IPS-20b (cell line): ENCODE measurements at regions not wholly inside any gene's neighbourhood (a gene's known extent, or its start where the extent isn't known, plus 50 kb on each side); places are given as distances from the start of the nearest gene placed in this dataset.
"Not testable (repeated sequence)": the region's sequence is repeated elsewhere in the genome, so short reads cannot be mapped to it uniquely, and the experiment has no call there.

Experiments
- H3K27ac ChIP-seq: one replicate; pipeline ENCODE4 v1.5.1; 2013; ENCODE audit warnings: low read length
- H3K27me3 ChIP-seq: 2 replicates; pipeline ENCODE4 v1.6.1; 2013; ENCODE audit warnings: mild to moderate bottlenecking, low read length, inconsistent platforms; ENCODE audit not compliant: insufficient read depth
- H3K36me3 ChIP-seq: 2 replicates; pipeline ENCODE4 v1.6.1; 2013; ENCODE audit warnings: low read depth, mild to moderate bottlenecking, inconsistent platforms, low read length, moderate library complexity; ENCODE audit not compliant: insufficient read depth
- H3K4me1 ChIP-seq: 2 replicates; pipeline ENCODE4 v1.6.1; 2013; ENCODE audit warnings: mild to moderate bottlenecking, control low read depth, inconsistent platforms, low read length, moderate library complexity; ENCODE audit not compliant: insufficient read depth
- H3K4me3 ChIP-seq: 2 replicates; pipeline ENCODE4 v1.5.1; 2013; ENCODE audit warnings: mild to moderate bottlenecking, low read length, inconsistent platforms
- H3K9ac ChIP-seq: 2 replicates; pipeline ENCODE4 v1.6.1; 2013; ENCODE audit warnings: low read depth, mild to moderate bottlenecking, inconsistent platforms, low read length, moderate library complexity
- H3K9me3 ChIP-seq: 2 replicates; pipeline ENCODE4 v1.6.1; 2013; ENCODE audit warnings: mild to moderate bottlenecking, low read depth, low read length, inconsistent platforms; ENCODE audit not compliant: insufficient read depth

DNA sequence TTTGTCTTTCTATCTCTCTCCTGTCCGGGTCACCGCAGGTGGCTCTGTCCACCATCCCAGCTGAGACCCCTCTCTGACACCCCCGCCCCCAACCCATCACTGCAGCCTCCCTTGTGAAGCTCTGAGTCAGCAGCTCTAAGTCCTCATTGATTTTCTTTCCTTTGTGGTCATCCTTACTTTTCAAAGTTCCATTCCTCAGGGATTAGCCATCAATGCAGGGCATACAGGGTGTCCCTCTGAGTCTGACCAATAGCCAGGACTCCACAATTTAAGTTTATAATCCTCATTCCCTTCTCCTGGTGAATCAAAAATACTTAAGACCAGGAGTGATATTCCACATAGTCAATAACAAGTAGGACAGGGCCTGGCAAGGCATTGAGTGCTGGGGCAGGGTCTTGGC lies 333.3 kb upstream of the CNR1 start:
- Histone ChIP-seq H3K9ac (no peak overlapping the region), H3K4me1 (no peaks in the 10 kb centered on the region; the same call in 1 of the 2 replicates), H3K9me3 (no peaks in the 10 kb centered on the region), H3K27me3 (no peaks in the 10 kb centered on the region), H3K27ac (no peak overlapping the region), H3K4me3 (no peak overlapping the region), H3K36me3 (no peaks in the 10 kb centered on the region)

DNA sequence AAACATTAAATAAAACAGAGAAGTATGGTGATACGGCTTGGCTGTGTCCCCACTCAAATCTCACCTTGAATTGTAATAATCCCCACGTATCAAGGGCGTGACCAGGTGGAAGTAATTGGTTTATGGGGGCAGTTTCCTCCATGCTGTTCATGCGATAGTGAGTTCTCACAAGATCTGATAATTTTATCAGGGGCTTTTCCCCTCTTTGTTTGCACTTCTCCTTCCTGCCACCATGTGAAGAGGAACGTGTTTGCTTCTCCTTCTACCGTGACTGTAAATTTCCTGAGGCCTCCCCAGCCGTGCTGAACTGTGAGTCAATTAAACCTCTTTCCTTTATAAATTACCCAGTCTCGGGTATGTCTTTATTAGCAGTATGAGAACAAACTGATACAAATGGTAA lies 331.3 kb upstream of the CNR1 start:
- not testable (repeated sequence) for H3K4me3 ChIP-seq, H3K27me3 ChIP-seq, H3K9me3 ChIP-seq, H3K4me1 ChIP-seq, H3K9ac ChIP-seq, H3K27ac ChIP-seq, H3K36me3 ChIP-seq

DNA sequence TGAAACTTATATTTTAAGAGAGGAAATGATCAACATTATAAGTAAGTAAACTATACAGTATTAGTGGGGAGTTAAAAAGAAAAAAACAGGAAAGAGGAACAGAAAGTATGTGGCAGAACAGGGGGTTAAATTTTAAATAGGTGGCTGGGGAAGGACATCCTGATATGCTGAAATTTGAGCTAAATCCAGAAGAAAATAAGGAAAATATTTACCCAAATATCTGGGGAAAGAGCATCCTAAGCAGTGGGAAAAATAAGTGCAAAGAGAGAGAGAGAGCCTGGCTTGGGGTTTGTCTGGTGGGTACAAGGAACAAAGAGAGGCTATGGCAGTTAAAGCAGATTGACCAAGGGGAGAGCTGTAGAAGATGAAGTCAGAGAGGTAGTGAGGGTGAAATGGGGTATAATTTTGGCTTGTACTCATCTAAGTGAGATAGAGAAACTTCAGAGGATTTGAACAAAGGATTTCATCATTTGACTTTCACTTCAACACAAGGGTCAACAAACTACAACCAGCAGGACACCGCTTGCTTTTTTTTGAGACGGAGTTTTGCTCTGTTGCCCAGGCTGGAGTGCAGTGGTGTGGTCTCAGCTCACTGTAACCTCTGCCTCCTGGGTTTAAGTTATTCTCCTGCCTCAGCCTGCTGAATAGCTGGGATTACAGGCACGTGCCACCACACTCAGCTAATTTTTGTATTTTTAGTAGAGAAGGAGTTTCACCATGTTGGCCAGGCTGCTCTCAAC lies 328.4 kb upstream of the CNR1 start:
- H3K4me1 ChIP-seq, result no peaks in the 10 kb centered on the region; the same call in 1 of the 2 replicates
- H3K27ac ChIP-seq, result no peak overlapping the region
- H3K36me3 ChIP-seq, result no peaks in the 10 kb centered on the region
- H3K9me3 ChIP-seq, result no peaks in the 10 kb centered on the region
- H3K27me3 ChIP-seq, result no peaks in the 10 kb centered on the region
- H3K9ac ChIP-seq, result no peak overlapping the region
- no peak overlapping the region for H3K4me3 ChIP-seq

DNA sequence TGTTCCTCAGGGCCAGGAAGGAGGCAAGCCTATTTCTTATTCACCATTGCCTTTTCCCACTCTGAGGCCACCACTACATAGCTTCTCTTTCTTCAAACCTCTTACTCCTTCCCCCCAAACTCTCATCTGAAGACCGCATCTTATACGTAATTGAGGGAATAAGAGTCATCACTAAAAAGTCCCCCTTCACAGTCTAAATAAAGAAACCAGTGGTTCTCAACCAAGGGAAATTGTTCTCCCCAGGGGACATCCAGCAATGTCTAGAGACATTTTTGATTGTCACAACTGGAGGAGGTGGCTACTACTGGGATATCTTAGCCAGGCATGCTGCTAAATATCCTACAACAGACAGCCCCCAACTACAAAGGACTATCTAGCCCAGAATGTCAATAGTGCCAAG lies 327.6 kb upstream of the CNR1 start:
- Histone ChIP-seq H3K9me3 (no peaks in the 10 kb centered on the region), H3K27ac (no peak overlapping the region), H3K36me3 (no peaks in the 10 kb centered on the region), H3K27me3 (no peaks in the 10 kb centered on the region), H3K4me1 (no peaks in the 10 kb centered on the region; the same call in 1 of the 2 replicates), H3K9ac (no peak overlapping the region), H3K4me3 (no peak overlapping the region)

DNA sequence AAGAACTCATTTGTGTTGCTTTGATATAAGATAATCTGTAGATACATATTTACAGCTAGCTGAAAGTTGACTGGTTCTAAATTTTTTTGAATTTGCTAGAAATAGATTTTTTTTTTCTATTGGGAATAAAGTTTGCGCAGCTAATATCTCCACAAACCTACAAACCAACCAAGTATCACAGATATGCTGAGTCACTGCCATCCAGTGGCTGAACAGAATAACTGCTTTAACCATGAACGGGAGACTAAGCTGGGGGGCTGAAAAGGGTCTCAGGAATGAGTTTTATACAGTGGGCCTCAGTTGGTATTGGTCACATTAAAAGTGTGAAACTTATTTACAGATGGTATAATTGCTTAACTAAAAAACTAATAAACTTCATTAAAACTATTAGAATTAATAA lies 326.7 kb upstream of the CNR1 start:
- Histone ChIP-seq H3K9ac (no peak overlapping the region), H3K4me3 (no peak overlapping the region), H3K27me3 (no peaks in the 10 kb centered on the region)

DNA sequence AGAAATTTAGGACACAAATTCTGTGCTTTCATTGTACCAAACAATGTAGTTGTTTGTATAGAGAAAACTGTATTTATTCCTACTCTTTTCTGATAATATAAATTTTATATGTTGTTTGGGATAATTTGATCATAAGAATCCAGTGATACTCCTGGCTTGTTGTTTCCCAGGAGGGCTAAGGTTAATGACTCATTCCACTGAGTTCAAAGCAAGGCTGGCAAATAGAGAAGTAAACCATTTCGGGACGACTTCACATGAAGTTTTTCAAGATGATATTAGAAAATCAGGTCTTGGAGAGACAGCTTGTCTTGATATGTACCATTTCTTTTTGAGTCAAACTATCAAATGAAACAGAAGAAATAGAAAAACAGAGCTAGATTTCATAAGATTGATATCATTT lies 326.1 kb upstream of the CNR1 start:
- Histone ChIP-seq H3K36me3 (no peaks in the 10 kb centered on the region), H3K9ac (no peak overlapping the region), H3K27ac (no peak overlapping the region), H3K4me3 (no peak overlapping the region), H3K4me1 (no peaks in the 10 kb centered on the region; the same call in 1 of the 2 replicates), H3K9me3 (no peaks in the 10 kb centered on the region), H3K27me3 (no peaks in the 10 kb centered on the region)

More for the DNA sequence above, 326.7 kb upstream of the CNR1 start:
- H3K4me1 ChIP-seq, result no peaks in the 10 kb centered on the region; the same call in 1 of the 2 replicates
- H3K36me3 ChIP-seq, result no peaks in the 10 kb centered on the region
- no peak overlapping the region for H3K27ac ChIP-seq
- H3K9me3 ChIP-seq, result no peaks in the 10 kb centered on the region

DNA sequence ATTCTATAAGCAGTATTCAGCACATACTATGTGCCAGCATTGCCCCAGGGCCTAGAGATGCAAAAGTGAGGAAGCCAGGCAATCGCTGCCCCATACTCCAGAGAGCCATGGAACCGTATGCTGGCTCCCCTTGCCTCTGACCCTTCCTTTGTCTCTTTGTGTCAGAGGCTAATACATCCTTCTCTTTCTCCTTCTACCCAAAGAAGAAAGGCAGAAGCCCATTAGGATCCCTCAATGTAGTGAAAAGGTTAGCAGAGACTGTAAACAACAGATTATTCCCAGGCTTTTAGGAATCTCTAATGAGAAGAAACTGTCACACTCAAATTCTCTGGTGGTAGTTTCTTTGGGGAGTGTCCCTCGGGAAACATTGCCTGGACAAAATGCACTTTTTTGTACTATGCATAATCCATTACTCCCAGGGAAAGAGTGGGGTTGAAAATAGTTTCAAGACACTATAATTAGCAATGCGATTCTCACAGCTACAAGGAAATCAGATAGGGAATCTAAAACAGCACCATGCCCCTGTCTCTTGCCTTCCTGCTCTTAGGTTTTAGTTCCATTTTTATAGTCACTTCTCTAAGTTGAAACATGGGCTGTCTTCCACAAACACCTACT lies 325.2 kb upstream of the CNR1 start:
- Histone ChIP-seq H3K4me3 (no peak overlapping the region), H3K9me3 (no peaks in the 10 kb centered on the region), H3K4me1 (no peaks in the 10 kb centered on the region; the same call in 1 of the 2 replicates), H3K36me3 (no peaks in the 10 kb centered on the region), H3K27me3 (no peaks in the 10 kb centered on the region), H3K27ac (no peak overlapping the region), H3K9ac (no peak overlapping the region)

DNA sequence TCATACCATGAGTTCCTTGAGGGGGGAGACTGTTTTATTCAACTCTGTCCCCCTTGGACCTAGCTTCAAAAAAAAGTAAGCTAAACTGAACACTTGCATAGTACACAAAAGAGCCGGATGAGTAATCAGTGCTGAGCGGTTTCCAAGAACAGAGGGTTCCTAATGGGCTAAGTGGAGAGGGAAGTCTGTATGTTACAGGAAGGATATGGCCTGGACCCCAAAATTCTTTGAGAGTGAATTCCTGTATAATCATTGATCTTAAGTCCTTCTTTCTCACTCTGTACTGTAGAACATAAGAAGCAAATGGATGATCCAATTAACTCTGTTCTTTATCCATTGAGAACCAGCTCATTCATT lies 324.7 kb upstream of the CNR1 start:
- no peak overlapping the region for H3K9ac ChIP-seq
- no peaks in the 10 kb centered on the region for H3K9me3 ChIP-seq
- no peaks in the 10 kb centered on the region for H3K27me3 ChIP-seq
- H3K4me3 ChIP-seq, result no peak overlapping the region
- H3K4me1 ChIP-seq, result no peaks in the 10 kb centered on the region; the same call in 1 of the 2 replicates
- no peak overlapping the region for H3K27ac ChIP-seq
- H3K36me3 ChIP-seq, result no peaks in the 10 kb centered on the region

DNA sequence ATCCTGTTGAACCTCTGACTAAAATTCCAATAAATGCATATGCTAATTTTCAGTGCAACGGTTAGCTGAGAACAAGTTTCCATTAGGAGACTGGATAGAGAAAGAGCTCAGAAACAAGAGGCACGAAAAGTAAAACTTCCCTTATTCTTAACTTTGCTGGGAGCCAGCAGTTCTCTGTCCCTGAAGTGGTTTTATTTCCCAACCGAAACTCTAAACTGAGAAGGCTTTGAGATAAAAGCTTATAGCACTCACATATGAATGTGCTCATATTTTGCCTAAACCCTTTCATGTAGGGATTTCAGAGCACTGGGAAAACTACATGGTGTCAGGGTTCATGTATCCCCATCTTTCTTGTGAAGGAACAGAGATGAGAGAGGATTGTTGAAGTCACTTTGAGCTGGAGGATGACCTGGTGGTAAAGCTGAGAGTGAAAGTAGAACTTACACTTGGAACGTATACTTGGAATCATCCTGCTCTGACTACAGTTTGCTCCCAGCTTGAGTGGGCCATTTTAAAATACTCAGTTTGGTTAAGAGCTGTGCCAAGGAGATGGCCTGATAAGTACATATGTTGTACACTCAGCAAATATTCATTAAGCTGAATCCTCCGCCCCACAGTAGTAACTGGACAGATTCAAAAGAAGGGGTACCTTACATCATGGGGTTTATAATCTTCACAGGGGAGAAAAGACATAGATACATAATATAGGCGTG lies 324.2 kb upstream of the CNR1 start:
- no peak overlapping the region for H3K4me3 ChIP-seq

DNA sequence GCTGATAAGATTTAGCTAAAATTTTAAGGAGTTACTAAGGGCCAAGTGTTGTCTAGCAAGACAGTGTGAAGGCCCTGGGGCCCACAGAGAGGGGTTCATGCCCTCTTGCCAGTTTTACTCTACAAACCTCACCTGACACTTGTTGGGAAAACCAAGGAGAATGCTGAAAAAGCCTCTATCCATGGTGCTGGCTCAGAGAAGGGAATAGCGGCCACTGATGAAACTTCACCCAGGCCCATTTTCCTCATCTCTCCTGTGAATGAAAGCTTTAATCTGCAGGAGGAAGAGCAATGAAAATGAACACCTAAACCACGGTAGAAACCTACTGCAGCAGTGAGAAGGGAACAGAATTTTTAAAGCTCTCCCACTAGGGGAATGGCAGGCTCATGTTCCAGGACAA lies 317.3 kb upstream of the CNR1 start:
- H3K9me3 ChIP-seq, result peaks cover 9% of the 10 kb centered on the region; the same call in 1 of the 2 replicates
- no peaks in the 10 kb centered on the region for H3K27me3 ChIP-seq
- H3K4me1 ChIP-seq, result no peaks in the 10 kb centered on the region
- no peak overlapping the region for H3K27ac ChIP-seq
- H3K4me3 ChIP-seq, result no peak overlapping the region
- H3K36me3 ChIP-seq, result no peaks in the 10 kb centered on the region
- H3K9ac ChIP-seq, result no peak overlapping the region

More for the DNA sequence above, 324.2 kb upstream of the CNR1 start:
- Histone ChIP-seq H3K27ac (no peak overlapping the region), H3K9me3 (no peaks in the 10 kb centered on the region), H3K27me3 (no peaks in the 10 kb centered on the region), H3K36me3 (no peaks in the 10 kb centered on the region), H3K4me1 (no peaks in the 10 kb centered on the region; the same call in 1 of the 2 replicates), H3K9ac (no peak overlapping the region)

DNA sequence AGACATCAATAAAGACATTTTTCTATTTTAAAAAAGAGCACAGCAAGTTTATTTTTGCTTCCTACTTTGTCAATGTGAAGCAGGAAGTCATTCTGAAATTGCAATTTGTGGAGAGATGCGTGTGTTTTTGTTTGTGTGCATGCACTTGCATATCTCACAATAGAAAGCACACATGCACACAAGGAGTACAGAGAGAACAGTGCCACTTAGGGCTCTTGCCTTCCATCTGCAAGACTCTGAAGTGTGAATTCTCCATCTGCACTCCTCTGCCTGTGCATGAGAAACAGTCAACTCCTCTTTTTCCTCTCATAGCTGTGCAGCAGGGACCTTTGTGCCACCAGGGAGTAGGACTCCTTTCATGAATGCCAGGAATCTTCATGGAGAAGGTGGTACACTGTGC lies 316.3 kb upstream of the CNR1 start:
- no peaks in the 10 kb centered on the region for H3K4me1 ChIP-seq
- H3K9me3 ChIP-seq, result peaks cover 18% of the 10 kb centered on the region; the same call in 1 of the 2 replicates
- H3K27me3 ChIP-seq, result no peaks in the 10 kb centered on the region
- no peak overlapping the region for H3K27ac ChIP-seq
- H3K4me3 ChIP-seq, result no peak overlapping the region
- no peak overlapping the region for H3K9ac ChIP-seq
- no peaks in the 10 kb centered on the region for H3K36me3 ChIP-seq

DNA sequence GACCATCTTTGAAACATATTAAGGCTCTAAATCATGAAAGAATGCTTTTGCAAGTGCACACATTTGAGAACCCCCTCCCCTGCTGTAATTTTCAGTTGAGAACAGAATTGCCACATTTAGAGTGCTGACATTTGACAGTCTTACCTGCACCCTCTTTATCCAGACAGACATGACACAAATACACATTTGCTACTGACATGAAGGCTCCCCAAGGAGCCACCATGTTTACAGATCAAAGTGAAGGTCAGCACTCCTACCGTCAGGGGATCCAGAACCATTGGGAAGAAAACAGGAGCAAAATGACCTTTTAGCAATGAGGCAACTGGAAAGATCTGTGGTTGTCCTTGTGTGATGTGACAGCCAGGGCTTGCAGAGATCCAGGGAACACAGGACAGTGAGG lies 315.4 kb upstream of the CNR1 start:
- Histone ChIP-seq H3K36me3 (no peaks in the 10 kb centered on the region), H3K4me3 (no peak overlapping the region), H3K4me1 (no peaks in the 10 kb centered on the region), H3K27ac (no peak overlapping the region), H3K27me3 (no peaks in the 10 kb centered on the region), H3K9ac (no peak overlapping the region), H3K9me3 (peaks cover 25% of the 10 kb centered on the region)
